NCI-H446 treated with DMSO at 0.1 percent for 48 hours (cell line): ENCODE measurements at regions not wholly inside any gene's neighbourhood (a gene's known extent, or its start where the extent isn't known, plus 50 kb on each side); places are given as distances from the start of the nearest gene placed in this dataset.
"Not testable (repeated sequence)": the region's sequence is repeated elsewhere in the genome, so short reads cannot be mapped to it uniquely, and the experiment has no call there.

ENCODE experiments used
- DNase-seq: peaks from one replicate; lab custom pipeline; 2025; lab: John Stamatoyannopoulos, UW

- no peak for DNase-seq
Measured at GRCh38 chr6:1230689-1231605, 81.0 kb upstream of the FOXQ1 start.

- no peak for DNase-seq
Measured at GRCh38 chr6:1230281-1230680, 81.6 kb upstream of the FOXQ1 start.

- no peak for DNase-seq
Measured at GRCh38 chr6:1229808-1230207, 82.1 kb upstream of the FOXQ1 start.

- DNase-seq = no peak
Measured at GRCh38 chr6:1229301-1229700, 82.6 kb upstream of the FOXQ1 start.

- DNase-seq = no peak
Measured at GRCh38 chr6:1228754-1229191, 83.1 kb upstream of the FOXQ1 start.

GRCh38 chr6:1227935-1228753 lies 83.8 kb upstream of the FOXQ1 start:
- DNase-seq = no peak

- DNase-seq = no peak
Measured at GRCh38 chr6:1227600-1227934, 84.3 kb upstream of the FOXQ1 start.

- DNase-seq = no peak
Measured at GRCh38 chr6:1226277-1227099, 85.4 kb upstream of the FOXQ1 start.

- DNase-seq = no peak
Measured at GRCh38 chr6:1224514-1224913, 87.4 kb upstream of the FOXQ1 start.

- DNase-seq = no peak
Measured at GRCh38 chr6:1222728-1223595, 88.9 kb upstream of the FOXQ1 start.

- no peak for DNase-seq
Measured at GRCh38 chr6:1217396-1217795, 94.5 kb upstream of the FOXQ1 start.

GRCh38 chr6:1216488-1216974 lies 95.4 kb upstream of the FOXQ1 start:
- no peak for DNase-seq

- DNase-seq = no peak
Measured at GRCh38 chr6:1215884-1216487, 95.9 kb upstream of the FOXQ1 start.

- no peak for DNase-seq
Measured at GRCh38 chr6:1215023-1215422, 96.9 kb upstream of the FOXQ1 start.

GRCh38 chr6:1212919-1213318 lies 99.0 kb upstream of the FOXQ1 start:
- DNase-seq = no peak

GRCh38 chr6:1212138-1212537 lies 99.8 kb upstream of the FOXQ1 start:
- not testable (repeated sequence) for DNase-seq

GRCh38 chr6:1210631-1211030 lies 101.3 kb upstream of the FOXQ1 start:
- not testable (repeated sequence) for DNase-seq

- no peak for DNase-seq
Measured at GRCh38 chr6:1208876-1209275, 103.0 kb upstream of the FOXQ1 start.

- DNase-seq = no peak
Measured at GRCh38 chr6:1203546-1203945, 108.4 kb upstream of the FOXQ1 start.

GRCh38 chr6:1202201-1202600 lies 109.7 kb upstream of the FOXQ1 start:
- no peak for DNase-seq
